HEK293T (cell line): ENCODE measurements at regions not wholly inside any gene's neighbourhood (a gene's known extent, or its start where the extent isn't known, plus 50 kb on each side); places are given as distances from the start of the nearest gene placed in this dataset.

Source experiments
- ARNT ChIP-seq: fragments of 450-650 bp; IDR thresholded peaks from 2 replicates; pipeline ENCODE4 v1.6.1; 2017; ENCODE audit warnings: mild to moderate bottlenecking
- BHLHE40 ChIP-seq: fragments of 450-650 bp; IDR thresholded peaks from 2 replicates; pipeline ENCODE4 v1.6.1; 2016; ENCODE audit warnings: mild to moderate bottlenecking, moderate library complexity, borderline replicate concordance
- FOXM1 ChIP-seq: fragments of 450-650 bp; IDR thresholded peaks from 2 replicates; pipeline ENCODE4 v1.6.1; 2017; ENCODE audit warnings: mild to moderate bottlenecking, borderline replicate concordance
- LEF1 ChIP-seq: fragments of 450-650 bp; IDR thresholded peaks from 2 replicates; pipeline ENCODE4 v1.6.1; 2017; ENCODE audit warnings: mild to moderate bottlenecking, borderline replicate concordance
- SUZ12 ChIP-seq: fragments of 450-650 bp; IDR thresholded peaks from 2 replicates; pipeline ENCODE4 v1.6.1; 2016; ENCODE audit warnings: mild to moderate bottlenecking
- TARDBP ChIP-seq: fragments of 450-650 bp; IDR thresholded peaks from 2 replicates; pipeline ENCODE4 v1.6.1; 2016
- TF ChIP-seq, protein P1 (sequence below): fragments of 450-650 bp; IDR thresholded peaks from 2 replicates; pipeline ENCODE4 v1.6.1; 2016

DNA sequence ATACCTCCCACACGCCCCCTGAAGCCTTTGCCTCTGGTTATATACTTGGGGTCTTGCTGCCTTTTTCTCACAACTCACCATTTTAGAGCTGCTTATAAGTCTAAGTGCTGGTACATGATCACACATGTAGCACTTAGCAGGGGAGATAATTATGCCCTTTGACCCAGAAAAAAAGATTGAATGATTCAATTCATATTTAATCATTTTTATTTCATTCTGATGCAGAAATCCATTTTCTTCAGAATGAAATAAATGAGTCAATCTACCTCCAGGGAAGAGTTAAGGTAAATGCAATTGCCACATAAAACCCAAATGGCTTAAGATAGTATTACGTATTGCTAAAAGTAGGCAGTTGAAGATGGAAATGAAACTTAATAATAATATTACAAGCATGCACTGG, 414.6 kb upstream of the PRICKLE1 start:
- TF ChIP-seq, protein P1, sequence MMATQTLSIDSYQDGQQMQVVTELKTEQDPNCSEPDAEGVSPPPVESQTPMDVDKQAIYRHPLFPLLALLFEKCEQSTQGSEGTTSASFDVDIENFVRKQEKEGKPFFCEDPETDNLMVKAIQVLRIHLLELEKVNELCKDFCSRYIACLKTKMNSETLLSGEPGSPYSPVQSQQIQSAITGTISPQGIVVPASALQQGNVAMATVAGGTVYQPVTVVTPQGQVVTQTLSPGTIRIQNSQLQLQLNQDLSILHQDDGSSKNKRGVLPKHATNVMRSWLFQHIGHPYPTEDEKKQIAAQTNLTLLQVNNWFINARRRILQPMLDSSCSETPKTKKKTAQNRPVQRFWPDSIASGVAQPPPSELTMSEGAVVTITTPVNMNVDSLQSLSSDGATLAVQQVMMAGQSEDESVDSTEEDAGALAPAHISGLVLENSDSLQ = no peak
- no peak for TF ChIP-seq LEF1
- no peak for TF ChIP-seq ARNT
- TF ChIP-seq FOXM1 = no peak
- TF ChIP-seq SUZ12 = no peak
- no peak for TF ChIP-seq TARDBP
- TF ChIP-seq BHLHE40 = no peak
